ENCODE measurements at regions not wholly inside any gene's neighbourhood (a gene's known extent, or its start where the extent isn't known, plus 50 kb on each side); places are given as distances from the start of the nearest gene placed in this dataset.
"Not testable (repeated sequence)": the region's sequence is repeated elsewhere in the genome, so short reads cannot be mapped to it uniquely, and the experiment has no call there.

- Histone ChIP-seq H3K9me3 (no peaks in the 10 kb centered on the region), H3K27ac (no peak overlapping the region), H3K4me2 (no peak overlapping the region), H3K4me3 (no peak overlapping the region), H3K4me1 (no peaks in the 10 kb centered on the region)
- TF ChIP-seq E2F6 (IDR thresholded peaks at IDR 0.05; ENCODE audit: borderline replicate concordance, low read depth), result no peak
- peak; percentile 79 for TF ChIP-seq MAFK (IDR thresholded peaks at IDR 0.05; ENCODE audit: partially characterized antibody)
- TF ChIP-seq HEYL (CRISPR knock-in tag; IDR thresholded peaks at IDR 0.05), result no peak
- POLR2A ChIA-PET, result no interaction called here
- CTCF ChIA-PET, result no interaction called here
- DNase-seq (ENCODE audit: low read depth in 1 of 2, low spot score in 1 of 2) (no peak), ATAC-seq (no peak), FAIRE-seq (no peak)
Measured at GRCh38 chr17:53466733-53467132, 356.0 kb upstream of the KIF2B start.

GRCh38 chr17:53464396-53464795 lies 358.3 kb upstream of the KIF2B start:
- FAIRE-seq; H3K27ac ChIP-seq; H3K4me1 ChIP-seq; CTCF ChIA-PET; H3K4me3 ChIP-seq; DNase-seq (ENCODE audit: low read depth in 1 of 2, low spot score in 1 of 2); POLR2A ChIA-PET; H3K4me2 ChIP-seq; ATAC-seq; H3K9me3 ChIP-seq: not testable (repeated sequence)
- WGBS (ENCODE audit: missing lambda C conversion rate), result 20% methylated on average over 8 of the region's 8 CpGs

GRCh38 chr17:53463363-53463762 lies 359.4 kb upstream of the KIF2B start:
- no peak for ATAC-seq
- H3K4me1 ChIP-seq, result no peaks in the 10 kb centered on the region
- ChIA-PET CTCF (interaction anchor here (0.6 kb wide), 1 partner anchor 65 kb away, joined by 4 read pairs; no protein-coding TSS in a partner anchor), POLR2A (no interaction called here)
- no peak for TF ChIP-seq EHMT2 (IDR thresholded peaks at IDR 0.05; ENCODE audit: low read depth)
- TF ChIP-seq HDAC2 (IDR thresholded peaks at IDR 0.05), result no peak
- no peak for TF ChIP-seq FOSB (CRISPR knock-in tag; IDR thresholded peaks at IDR 0.05)
- no peak for TF ChIP-seq HMGXB4 (CRISPR knock-in tag; IDR thresholded peaks at IDR 0.05; ENCODE audit: borderline replicate concordance)
- TF ChIP-seq KDM5A (IDR thresholded peaks at IDR 0.05), result no peak
- no peak for DNase-seq (ENCODE audit: low read depth in 1 of 2, low spot score in 1 of 2)
- H3K27ac ChIP-seq, result no peak overlapping the region
- no peak for FAIRE-seq
- WGBS (ENCODE audit: missing lambda C conversion rate), result 49% methylated on average over 2 of the region's 2 CpGs
- no peak overlapping the region for H3K4me2 ChIP-seq
- H3K4me3 ChIP-seq, result no peak overlapping the region
- peaks cover 5% of the 10 kb centered on the region; the same call in 1 of the 3 replicates for H3K9me3 ChIP-seq

GRCh38 chr17:53462393-53462811 lies 360.3 kb upstream of the KIF2B start:
- no peak for ATAC-seq
- ChIA-PET CTCF (no interaction called here), POLR2A (no interaction called here)
- WGBS (ENCODE audit: missing lambda C conversion rate), result 0% methylated on average over 1 of the region's 1 CpG
- no peak for DNase-seq (ENCODE audit: low read depth in 1 of 2, low spot score in 1 of 2)
- H3K4me1 ChIP-seq, result no peaks in the 10 kb centered on the region
- H3K4me2 ChIP-seq, result no peak overlapping the region
- no peak for FAIRE-seq
- peaks cover 5% of the 10 kb centered on the region; the same call in 1 of the 3 replicates for H3K9me3 ChIP-seq
- H3K4me3 ChIP-seq, result no peak overlapping the region
- TF ChIP-seq MAZ (IDR thresholded peaks at IDR 0.05; ENCODE audit: borderline replicate concordance, low read depth, low read length) (no peak), CBX2 (IDR thresholded peaks at IDR 0.05; ENCODE audit: borderline replicate concordance, low read depth) (no peak), BHLHE40 (IDR thresholded peaks at IDR 0.05; ENCODE audit: low read depth, low read length) (no peak), ATOH8 (CRISPR knock-in tag; IDR thresholded peaks at IDR 0.05; ENCODE audit: low read depth) (no peak), HDAC2 (IDR thresholded peaks at IDR 0.05) (no peak), CTCF (IDR thresholded peaks at IDR 0.05) (no peak), SMC3 (IDR thresholded peaks at IDR 0.05) (no peak), HOXB5 (CRISPR knock-in tag; IDR thresholded peaks at IDR 0.05) (no peak), HEYL (CRISPR knock-in tag; IDR thresholded peaks at IDR 0.05) (no peak), CEBPB (IDR thresholded peaks at IDR 0.05) (no peak), RCOR1 (IDR thresholded peaks at IDR 0.05; ENCODE audit: low read depth, low read length) (no peak), PHF8 (IDR thresholded peaks at IDR 0.05; ENCODE audit: borderline replicate concordance, low read depth) (no peak), RNF2 (IDR thresholded peaks at IDR 0.05; ENCODE audit: borderline replicate concordance, low read depth) (no peak)
- H3K27ac ChIP-seq, result no peak overlapping the region

- H3K4me1 ChIP-seq; FAIRE-seq; DNase-seq (ENCODE audit: low read depth in 1 of 2, low spot score in 1 of 2); POLR2A ChIA-PET; ATAC-seq; H3K9me3 ChIP-seq; CTCF ChIA-PET; H3K4me3 ChIP-seq; H3K27ac ChIP-seq; H3K4me2 ChIP-seq: not testable (repeated sequence)
- WGBS (ENCODE audit: missing lambda C conversion rate), result 4% methylated on average over 3 of the region's 3 CpGs
Measured at GRCh38 chr17:53455943-53456342, 366.8 kb upstream of the KIF2B start.

Data from A549 (cell line).